ENCODE measurements at regions not wholly inside any gene's neighbourhood (a gene's known extent, or its start where the extent isn't known, plus 50 kb on each side); places are given as distances from the start of the nearest gene placed in this dataset.

DNA sequence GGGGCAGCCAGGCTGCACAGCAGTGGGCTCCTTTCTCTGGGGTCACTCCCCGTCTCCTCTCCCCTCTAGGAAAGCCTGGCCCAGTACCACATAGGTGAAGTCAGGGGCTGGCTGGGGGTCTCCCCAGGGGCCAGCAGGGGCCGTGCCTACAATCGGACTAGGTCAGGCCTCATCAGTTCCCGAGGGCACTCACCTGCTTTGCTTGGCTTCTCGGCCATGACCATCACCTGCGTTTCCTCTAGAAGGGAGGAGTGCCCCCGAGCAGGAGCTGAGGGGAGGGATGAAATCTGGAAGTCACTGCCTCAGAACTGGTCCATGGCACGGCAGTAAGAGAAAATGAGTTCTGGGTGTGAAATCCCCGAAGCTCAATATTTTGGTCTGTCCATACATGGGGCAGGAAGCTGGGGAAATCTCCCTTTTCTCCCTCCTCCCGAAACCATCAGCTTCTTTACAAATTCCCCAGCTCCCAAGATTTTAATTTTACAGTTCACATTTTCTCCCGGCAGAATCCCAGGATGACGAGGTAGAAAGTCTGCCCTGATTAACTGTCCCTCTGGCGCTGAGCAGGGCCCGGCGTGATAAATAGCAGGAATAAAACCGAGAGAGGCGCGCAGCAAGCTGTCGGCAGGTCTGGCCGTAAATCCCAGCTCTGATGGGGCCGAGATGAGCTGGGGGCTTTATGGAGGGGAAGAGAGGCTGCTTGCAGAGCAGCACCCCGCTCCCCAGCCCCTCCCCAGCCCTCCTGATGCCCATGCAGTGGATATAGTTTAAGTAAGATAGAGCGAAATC, 172.1 kb downstream of the RBFOX3 start:
- H2AFZ ChIP-seq (ENCODE audit: low read length) = no peak overlapping the region
- no peaks in the 10 kb centered on the region for H4K20me1 ChIP-seq (ENCODE audit: low read length)
- no TSS peak for BruUV-seq (replicated peaks)
- ATAC-seq (no peak), DNase-seq (no peak)
- no peaks in the 10 kb centered on the region for H3F3A ChIP-seq (ENCODE audit: low read length, unreplicated experiment)
- H3K27me3 ChIP-seq (ENCODE audit: low read length) = peaks cover 84% of the 10 kb centered on the region
- intact Hi-C loops (cut with micrococcal nuclease) = no loop called here
- no peak overlapping the region for H3K27ac ChIP-seq (ENCODE audit: low read length)
- ChIA-PET CTCF (no interaction called here), POLR2A (ENCODE audit: unreplicated experiment) (no interaction called here)
- no peaks in the 10 kb centered on the region for H3K36me3 ChIP-seq (ENCODE audit: low read depth, low read length)
- no peaks in the 10 kb centered on the region for H3K9me2 ChIP-seq (replicated peaks; ENCODE audit: low read length)
- H3K79me2 ChIP-seq (ENCODE audit: low read length) = no peaks in the 10 kb centered on the region
- H3K9me3 ChIP-seq (ENCODE audit: low read length) = no peaks in the 10 kb centered on the region
- no peak overlapping the region for H3K9ac ChIP-seq (ENCODE audit: low read length)
- H3K4me3 ChIP-seq (ENCODE audit: low read length) = no peak overlapping the region
- no peaks in the 10 kb centered on the region for H3K4me1 ChIP-seq (ENCODE audit: insufficient read depth, low read length)
- TF ChIP-seq, protein P1, sequence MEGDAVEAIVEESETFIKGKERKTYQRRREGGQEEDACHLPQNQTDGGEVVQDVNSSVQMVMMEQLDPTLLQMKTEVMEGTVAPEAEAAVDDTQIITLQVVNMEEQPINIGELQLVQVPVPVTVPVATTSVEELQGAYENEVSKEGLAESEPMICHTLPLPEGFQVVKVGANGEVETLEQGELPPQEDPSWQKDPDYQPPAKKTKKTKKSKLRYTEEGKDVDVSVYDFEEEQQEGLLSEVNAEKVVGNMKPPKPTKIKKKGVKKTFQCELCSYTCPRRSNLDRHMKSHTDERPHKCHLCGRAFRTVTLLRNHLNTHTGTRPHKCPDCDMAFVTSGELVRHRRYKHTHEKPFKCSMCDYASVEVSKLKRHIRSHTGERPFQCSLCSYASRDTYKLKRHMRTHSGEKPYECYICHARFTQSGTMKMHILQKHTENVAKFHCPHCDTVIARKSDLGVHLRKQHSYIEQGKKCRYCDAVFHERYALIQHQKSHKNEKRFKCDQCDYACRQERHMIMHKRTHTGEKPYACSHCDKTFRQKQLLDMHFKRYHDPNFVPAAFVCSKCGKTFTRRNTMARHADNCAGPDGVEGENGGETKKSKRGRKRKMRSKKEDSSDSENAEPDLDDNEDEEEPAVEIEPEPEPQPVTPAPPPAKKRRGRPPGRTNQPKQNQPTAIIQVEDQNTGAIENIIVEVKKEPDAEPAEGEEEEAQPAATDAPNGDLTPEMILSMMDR (conservative IDR thresholded peaks at IDR 0.05; ENCODE audit: low read depth, low read length) = no peak
- TF ChIP-seq EZH2 (IDR thresholded peaks at IDR 0.05; ENCODE audit: low read length, unreplicated experiment) (no peak), EZH2phosphoT487 (IDR thresholded peaks at IDR 0.05; ENCODE audit: borderline replicate concordance, low read length) (no peak)
- H3K4me2 ChIP-seq (ENCODE audit: low read length) = no peak overlapping the region

DNA sequence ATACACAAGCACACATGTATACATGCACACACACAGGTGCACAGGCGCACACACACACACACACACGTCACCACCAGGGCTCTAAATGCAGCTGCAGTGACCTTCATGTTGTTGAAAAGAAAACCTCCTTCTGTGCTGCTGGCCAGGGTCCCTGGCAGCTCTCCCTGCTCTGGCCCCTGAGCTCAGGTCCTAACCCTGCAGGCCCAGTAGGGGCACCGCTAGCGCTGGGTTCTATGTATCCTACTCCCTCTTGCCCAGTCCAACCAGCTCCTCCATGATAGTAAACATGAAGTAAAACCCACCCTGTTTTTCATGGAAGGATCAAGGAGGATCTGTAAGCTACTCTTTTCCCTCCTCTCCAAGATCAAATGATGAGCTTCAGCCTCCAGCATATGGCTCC, 172.8 kb downstream of the RBFOX3 start:
- Histone ChIP-seq H3K4me2 (ENCODE audit: low read length) (no peak overlapping the region), H4K20me1 (ENCODE audit: low read length) (no peaks in the 10 kb centered on the region), H3K79me2 (ENCODE audit: low read length) (no peaks in the 10 kb centered on the region), H3K36me3 (ENCODE audit: low read depth, low read length) (no peaks in the 10 kb centered on the region), H3K9me2 (replicated peaks; ENCODE audit: low read length) (no peaks in the 10 kb centered on the region), H3K4me1 (ENCODE audit: insufficient read depth, low read length) (no peaks in the 10 kb centered on the region), H3K9me3 (ENCODE audit: low read length) (no peaks in the 10 kb centered on the region), H2AFZ (ENCODE audit: low read length) (no peak overlapping the region), H3K27ac (ENCODE audit: low read length) (no peak overlapping the region), H3F3A (ENCODE audit: low read length, unreplicated experiment) (no peaks in the 10 kb centered on the region), H3K27me3 (ENCODE audit: low read length) (peaks cover 91% of the 10 kb centered on the region), H3K4me3 (ENCODE audit: low read length) (no peak overlapping the region), H3K9ac (ENCODE audit: low read length) (no peak overlapping the region)
- CTCF ChIA-PET = no interaction called here
- BruUV-seq (replicated peaks) = no TSS peak
- intact Hi-C loops (cut with micrococcal nuclease) = no loop called here
- ATAC-seq (no peak), DNase-seq (no peak)
- TF ChIP-seq EZH2phosphoT487 (IDR thresholded peaks at IDR 0.05; ENCODE audit: borderline replicate concordance, low read length) = no peak
- TF ChIP-seq, protein P1 (conservative IDR thresholded peaks at IDR 0.05; ENCODE audit: low read depth, low read length) = no peak
- no peak for TF ChIP-seq EZH2 (IDR thresholded peaks at IDR 0.05; ENCODE audit: low read length, unreplicated experiment)
- POLR2A ChIA-PET (ENCODE audit: unreplicated experiment) = no interaction called here

GRCh38 chr17:79437081-79437480, 173.8 kb downstream of the RBFOX3 start:
- intact Hi-C loops (cut with micrococcal nuclease) = no loop called here
- Histone ChIP-seq H3K36me3 (ENCODE audit: low read depth, low read length) (no peaks in the 10 kb centered on the region), H3K27me3 (ENCODE audit: low read length) (peaks cover 92% of the 10 kb centered on the region), H3K4me3 (ENCODE audit: low read length) (no peak overlapping the region), H3K9ac (ENCODE audit: low read length) (no peak overlapping the region), H3K4me1 (ENCODE audit: insufficient read depth, low read length) (no peaks in the 10 kb centered on the region), H3F3A (ENCODE audit: low read length, unreplicated experiment) (no peaks in the 10 kb centered on the region), H3K9me3 (ENCODE audit: low read length) (no peaks in the 10 kb centered on the region), H3K27ac (ENCODE audit: low read length) (no peak overlapping the region), H3K4me2 (ENCODE audit: low read length) (no peak overlapping the region), H2AFZ (ENCODE audit: low read length) (no peak overlapping the region), H3K9me2 (replicated peaks; ENCODE audit: low read length) (no peaks in the 10 kb centered on the region), H4K20me1 (ENCODE audit: low read length) (no peaks in the 10 kb centered on the region), H3K79me2 (ENCODE audit: low read length) (no peaks in the 10 kb centered on the region)
- no peak for DNase-seq
- ChIA-PET CTCF (no interaction called here), POLR2A (ENCODE audit: unreplicated experiment) (no interaction called here)
- TF ChIP-seq, protein P1 (conservative IDR thresholded peaks at IDR 0.05; ENCODE audit: low read depth, low read length) = no peak
- TF ChIP-seq EZH2 (IDR thresholded peaks at IDR 0.05; ENCODE audit: low read length, unreplicated experiment) = no peak
- TF ChIP-seq EZH2phosphoT487 (IDR thresholded peaks at IDR 0.05; ENCODE audit: borderline replicate concordance, low read length) = no peak
- ATAC-seq = no peak
- BruUV-seq (replicated peaks) = no TSS peak
